Endothelial cell of umbilical vein (primary cell): ENCODE measurements at regions not wholly inside any gene's neighbourhood (a gene's known extent, or its start where the extent isn't known, plus 50 kb on each side); places are given as distances from the start of the nearest gene placed in this dataset.

ENCODE experiments used
- CTCF ChIP-seq, 2 donors: IDR thresholded peaks; 1 replicate in 1 of 2; 2 replicates in 1 of 2; pipeline ENCODE4 v1.5.1; 2011; ENCODE audit warnings: low read length in 2 of 2, mild to moderate bottlenecking in 2 of 2, moderate library complexity in 2 of 2, control low read depth in 1 of 2, inconsistent platforms in 1 of 2, low read depth in 1 of 2; ENCODE audit not compliant: insufficient read depth in 1 of 2; ENCODE audit errors: extremely low read depth in 1 of 2
- EZH2 ChIP-seq: IDR thresholded peaks from 2 replicates; pipeline ENCODE4 v1.6.1; 2012; ENCODE audit warnings: borderline replicate concordance, low read depth, mild to moderate bottlenecking, moderate library complexity, low read length, inconsistent platforms; ENCODE audit not compliant: severe bottlenecking
- FOS ChIP-seq: IDR thresholded peaks from 2 replicates; pipeline ENCODE4 v1.6.1; 2011; ENCODE audit warnings: mild to moderate bottlenecking, low read length, moderate library complexity, borderline replicate concordance; ENCODE audit not compliant: insufficient read depth
- GATA2 ChIP-seq: IDR thresholded peaks from 2 replicates; pipeline ENCODE4 v1.7.0; 2011; ENCODE audit warnings: low read depth, mild to moderate bottlenecking, moderate library complexity, mixed read lengths, low read length; ENCODE audit not compliant: insufficient read length, insufficient read depth
- JUN ChIP-seq: IDR thresholded peaks from 2 replicates; pipeline ENCODE4 v1.6.1; 2011; ENCODE audit warnings: borderline replicate concordance, low read depth; ENCODE audit not compliant: insufficient read length, insufficient read depth
- MAX ChIP-seq: IDR thresholded peaks from 2 replicates; pipeline ENCODE4 v1.6.1; 2011; ENCODE audit not compliant: insufficient read depth, insufficient read length
- MYC ChIP-seq: IDR thresholded peaks from one replicate; pipeline ENCODE4 v1.6.1; 2011; ENCODE audit warnings: mild to moderate bottlenecking, low read depth, low read length
- POLR2A ChIP-seq: IDR thresholded peaks from 2 replicates; pipeline ENCODE4 v1.6.1; 2012; ENCODE audit warnings: low read depth, mild to moderate bottlenecking, control low read depth, low read length
- POLR2AphosphoS5 ChIP-seq: IDR thresholded peaks from 2 replicates; pipeline ENCODE4 v1.6.1; 2012; ENCODE audit warnings: low read depth, mild to moderate bottlenecking, control low read depth, low read length, moderate library complexity; ENCODE audit not compliant: insufficient read depth

DNA sequence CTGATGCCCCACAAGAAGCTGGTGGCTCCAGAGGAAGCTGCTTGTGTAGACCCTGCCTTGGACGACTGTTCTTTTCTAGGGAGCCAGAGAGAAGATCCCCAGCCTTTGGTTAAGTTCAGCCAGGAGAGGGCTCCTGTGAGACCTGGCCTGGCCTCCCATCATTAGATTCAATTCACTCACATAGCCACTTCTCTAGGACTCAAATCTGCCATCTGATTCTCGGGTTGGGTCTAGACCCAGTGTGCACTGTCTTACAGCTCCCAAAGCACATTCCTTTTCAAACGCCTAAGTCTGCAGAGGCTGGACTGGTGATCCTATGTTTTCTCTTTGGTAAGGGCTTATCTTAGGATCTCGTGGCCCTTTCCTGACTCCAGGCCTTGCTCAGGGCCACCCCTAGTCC is 81.7 kb upstream of the NPHP3 start:
- TF ChIP-seq JUN (no peak), EZH2 (no peak), GATA2 (no peak), POLR2A (no peak), CTCF (IDR thresholded peaks at IDR 0.05; ENCODE audit: extremely low read depth in 1 of 2, insufficient read depth in 1 of 2, low read depth in 1 of 2, low read length in 2 of 2) (no peak), MAX (no peak), MYC (no peak), POLR2AphosphoS5 (no peak), FOS (no peak)
